HG02588 (cell line): ENCODE measurements at regions not wholly inside any gene's neighbourhood (a gene's known extent, or its start where the extent isn't known, plus 50 kb on each side); places are given as distances from the start of the nearest gene placed in this dataset.

Experiments
- ATAC-seq: cut with Tn5 transposase; IDR thresholded peaks from one replicate; pipeline ENCODE4 v1.9.1; 2021; ENCODE audit warnings: mild to moderate bottlenecking, moderate library complexity; ENCODE audit not compliant: unreplicated experiment

- no peak for ATAC-seq
Measured at GRCh38 chr13:78997902-78998629, 339.1 kb upstream of the OBI1 start.

DNA sequence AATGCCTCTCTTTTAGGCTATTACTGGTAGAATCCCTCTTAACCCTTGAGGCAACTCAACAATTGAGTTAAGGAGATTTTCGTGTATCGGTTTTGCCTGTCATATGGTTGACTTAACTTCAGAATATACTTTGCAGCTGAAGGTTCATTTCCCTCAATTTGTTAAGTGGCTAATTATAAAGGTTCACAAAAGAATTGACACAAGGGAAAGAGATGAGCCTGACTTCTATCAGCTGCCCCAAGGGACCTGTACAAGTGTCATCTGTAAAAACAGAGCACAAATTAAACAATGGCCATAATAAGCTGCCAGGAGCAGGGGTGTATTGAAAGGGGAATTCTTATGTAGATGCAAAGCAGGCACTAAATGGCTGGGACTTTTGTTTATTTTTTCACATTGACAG, 334.8 kb upstream of the OBI1 start:
- no peak for ATAC-seq

GRCh38 chr13:78981913-78982312, 323.0 kb upstream of the OBI1 start:
- no peak for ATAC-seq

DNA sequence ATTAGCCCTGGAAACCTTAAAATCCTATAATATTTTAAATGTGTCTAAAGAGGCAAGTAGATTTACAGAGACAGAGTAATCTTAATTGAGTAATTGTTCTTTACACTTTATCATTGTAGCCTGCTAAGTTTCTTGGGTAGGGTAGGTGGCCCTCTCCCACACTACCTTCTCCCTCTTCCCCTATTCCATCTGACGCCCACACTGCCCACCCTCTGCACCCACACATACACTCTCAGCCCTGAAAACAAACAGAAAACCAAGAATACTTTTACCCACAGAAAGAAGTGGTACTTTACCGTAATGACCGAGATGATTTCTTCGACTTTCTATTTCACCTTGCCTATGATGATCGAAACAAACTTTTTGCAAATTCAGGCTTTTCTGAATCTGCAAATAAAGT, 320.4 kb upstream of the OBI1 start:
- ATAC-seq: no peak

- peak; percentile 95 for ATAC-seq
Measured at GRCh38 chr13:78978381-78978998, 319.5 kb upstream of the OBI1 start.

- ATAC-seq: no peak
Measured at GRCh38 chr13:78977311-78977710, 318.4 kb upstream of the OBI1 start.

GRCh38 chr13:78976696-78977095, 317.7 kb upstream of the OBI1 start:
- no peak for ATAC-seq

DNA sequence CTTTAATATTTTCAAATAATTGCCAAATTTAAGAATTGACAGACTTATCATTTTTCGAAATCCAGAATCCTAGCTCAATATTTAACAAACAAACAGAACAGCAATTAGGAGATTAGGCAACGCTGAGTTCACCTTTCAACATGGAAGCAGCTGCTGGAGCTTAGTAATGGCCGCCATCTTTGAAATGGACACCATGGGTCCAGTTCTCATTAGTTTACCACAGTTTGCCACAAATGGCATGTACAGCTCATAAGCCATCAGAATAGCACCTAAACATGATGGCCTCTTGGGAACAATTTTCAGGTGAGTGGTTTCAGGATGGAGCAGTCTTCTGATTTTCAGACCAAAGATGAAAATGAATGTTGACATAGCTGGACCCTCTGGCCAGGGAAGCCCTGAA, 313.6 kb upstream of the OBI1 start:
- no peak for ATAC-seq

- no peak for ATAC-seq
Measured at GRCh38 chr13:78971355-78972025, 312.5 kb upstream of the OBI1 start.

- no peak for ATAC-seq
Measured at GRCh38 chr13:78960881-78961280, 301.9 kb upstream of the OBI1 start.

DNA sequence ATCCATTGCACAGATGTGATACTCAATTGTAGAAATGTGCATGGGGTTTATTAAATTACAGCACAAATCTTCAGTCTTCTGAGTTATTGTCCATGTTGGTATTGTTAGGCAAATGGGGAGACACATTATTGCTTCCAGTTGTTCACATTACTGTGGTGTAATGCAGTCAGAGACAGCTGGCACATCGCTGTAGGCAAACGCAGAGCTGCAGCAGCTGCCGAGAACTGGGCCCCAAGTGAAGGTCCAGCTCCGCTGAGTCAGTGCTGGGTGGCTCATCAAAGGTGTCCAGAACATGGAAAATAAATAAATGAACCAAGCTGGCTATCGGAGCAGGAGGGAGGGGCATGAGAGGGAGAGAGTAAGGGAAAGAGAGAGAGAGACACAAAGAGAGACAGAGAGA, 299.1 kb upstream of the OBI1 start:
- no peak for ATAC-seq

- no peak for ATAC-seq
Measured at GRCh38 chr13:78940455-78941130, 281.6 kb upstream of the OBI1 start.

- ATAC-seq: no peak
Measured at GRCh38 chr13:78934336-78934735, 275.4 kb upstream of the OBI1 start.

DNA sequence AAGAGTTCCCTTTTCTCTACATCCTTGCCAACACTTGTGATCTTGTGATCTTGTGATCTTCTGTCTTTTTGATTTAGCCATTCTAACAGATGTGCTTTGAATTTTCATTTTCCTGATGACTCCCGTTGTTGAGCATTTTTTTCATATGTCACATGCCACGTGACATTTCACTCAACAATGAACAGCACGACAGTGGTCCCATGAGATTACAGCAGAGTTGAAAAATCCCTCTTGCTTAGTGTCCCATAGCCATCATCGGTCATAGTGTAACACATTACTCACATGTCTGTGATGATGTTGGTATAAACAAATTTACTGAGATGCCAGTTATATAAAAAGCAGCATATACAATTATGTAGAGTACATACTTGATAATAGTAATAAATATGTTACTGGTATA, 256.1 kb upstream of the OBI1 start:
- ATAC-seq: no peak

GRCh38 chr13:78913656-78914055, 254.7 kb upstream of the OBI1 start:
- no peak for ATAC-seq

DNA sequence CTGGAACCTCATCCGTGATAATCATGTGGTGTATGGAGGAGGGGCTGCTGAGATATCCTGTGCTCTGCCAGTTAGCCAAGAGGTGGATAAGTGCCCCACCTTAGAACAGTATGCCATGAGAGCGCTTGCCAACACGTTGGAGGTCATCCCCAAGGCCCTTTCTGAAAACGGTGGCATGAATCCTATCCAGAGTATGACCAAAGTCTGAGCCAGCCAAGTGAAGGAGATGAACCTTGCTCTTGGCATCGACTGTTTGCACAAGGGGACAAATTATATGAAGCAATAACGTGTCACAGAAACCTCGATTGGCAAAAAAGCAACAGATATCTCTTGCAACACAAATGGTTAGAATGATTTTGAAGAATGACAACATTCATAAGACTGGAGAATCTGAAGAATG, 251.2 kb upstream of the OBI1 start:
- ATAC-seq: no peak

DNA sequence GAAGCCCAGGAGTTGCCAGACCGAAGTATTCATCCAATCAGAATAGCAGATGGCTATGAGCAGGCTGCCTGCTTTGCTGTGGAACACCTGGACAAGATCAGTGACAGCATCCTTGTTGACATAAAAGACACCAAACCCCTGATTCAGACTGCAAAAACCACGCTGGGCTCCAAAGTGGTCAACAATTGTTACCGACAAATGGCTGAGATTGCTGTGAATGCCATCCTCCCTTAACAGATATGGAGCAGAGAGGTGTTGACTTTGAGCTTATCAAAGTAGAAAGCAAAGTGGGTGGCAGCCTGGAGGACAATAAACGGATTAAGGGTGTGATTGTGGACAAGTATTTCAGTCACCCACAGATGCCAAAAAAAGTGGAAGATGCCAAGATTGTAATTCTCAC, 250.3 kb upstream of the OBI1 start:
- no peak for ATAC-seq

DNA sequence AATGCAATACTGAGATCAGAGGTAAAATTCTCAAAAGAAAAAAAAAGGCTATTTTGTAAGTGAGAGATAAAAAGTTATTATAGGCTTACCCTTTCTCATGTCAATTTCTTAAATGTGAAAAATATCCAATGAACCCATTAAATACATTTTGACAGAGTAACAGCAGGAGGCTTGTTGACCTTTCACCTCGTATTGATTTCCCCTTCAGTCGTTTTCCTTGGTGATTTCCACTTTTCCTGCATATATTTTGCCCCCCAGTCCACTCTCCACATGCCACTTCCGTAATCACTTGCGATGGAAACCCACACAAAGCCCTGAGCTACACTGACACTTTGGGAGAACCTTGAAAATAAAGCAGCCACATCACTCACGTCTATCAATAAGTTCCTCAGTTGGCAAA, 248.1 kb upstream of the OBI1 start:
- ATAC-seq: no peak

GRCh38 chr13:78897200-78897599, 238.2 kb upstream of the OBI1 start:
- ATAC-seq: no peak

- no peak for ATAC-seq
Measured at GRCh38 chr13:78884571-78884970, 225.6 kb upstream of the OBI1 start.

GRCh38 chr13:78881751-78882150, 222.8 kb upstream of the OBI1 start:
- no peak for ATAC-seq

GRCh38 chr13:78881054-78881453, 222.1 kb upstream of the OBI1 start:
- no peak for ATAC-seq
